ENCODE measurements at regions not wholly inside any gene's neighbourhood (a gene's known extent, or its start where the extent isn't known, plus 50 kb on each side); places are given as distances from the start of the nearest gene placed in this dataset.

GRCh38 chr15:93176065-93176464, 87.1 kb upstream of the RGMA start:
- TF ChIP-seq CTCF (IDR thresholded peaks at IDR 0.05), result no peak
- TF ChIP-seq POLR2A (IDR thresholded peaks at IDR 0.05), result no peak
